SKM-1 treated with dmso at 0.1 percent for 144 hours (cell line): ENCODE measurements at regions not wholly inside any gene's neighbourhood (a gene's known extent, or its start where the extent isn't known, plus 50 kb on each side); places are given as distances from the start of the nearest gene placed in this dataset.

ENCODE experiments used
- DNase-seq: peaks from one replicate; lab custom pipeline; 2025; ENCODE audit not compliant: unreplicated experiment; lab: John Stamatoyannopoulos, UW

DNA sequence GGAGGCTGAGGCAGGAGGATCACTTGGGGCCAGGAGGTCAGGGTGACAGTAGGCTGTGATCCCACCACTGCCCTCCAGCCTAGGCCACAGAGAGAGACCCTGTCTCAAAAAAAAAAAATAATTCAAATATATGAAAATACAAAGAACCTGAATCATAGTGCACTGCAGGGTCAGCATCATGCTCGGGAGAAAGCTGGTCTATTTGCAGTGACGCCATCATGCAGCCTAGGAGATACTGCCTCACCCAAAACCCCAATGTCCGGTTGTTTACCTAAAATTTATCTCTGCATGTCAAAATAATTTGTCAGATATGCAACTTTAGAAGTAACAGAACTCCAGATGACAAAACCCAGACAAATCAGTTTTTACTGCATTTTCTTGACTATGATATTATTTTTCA lies 61.5 kb upstream of the ALKAL2 start:
- DNase-seq: no peak

DNA sequence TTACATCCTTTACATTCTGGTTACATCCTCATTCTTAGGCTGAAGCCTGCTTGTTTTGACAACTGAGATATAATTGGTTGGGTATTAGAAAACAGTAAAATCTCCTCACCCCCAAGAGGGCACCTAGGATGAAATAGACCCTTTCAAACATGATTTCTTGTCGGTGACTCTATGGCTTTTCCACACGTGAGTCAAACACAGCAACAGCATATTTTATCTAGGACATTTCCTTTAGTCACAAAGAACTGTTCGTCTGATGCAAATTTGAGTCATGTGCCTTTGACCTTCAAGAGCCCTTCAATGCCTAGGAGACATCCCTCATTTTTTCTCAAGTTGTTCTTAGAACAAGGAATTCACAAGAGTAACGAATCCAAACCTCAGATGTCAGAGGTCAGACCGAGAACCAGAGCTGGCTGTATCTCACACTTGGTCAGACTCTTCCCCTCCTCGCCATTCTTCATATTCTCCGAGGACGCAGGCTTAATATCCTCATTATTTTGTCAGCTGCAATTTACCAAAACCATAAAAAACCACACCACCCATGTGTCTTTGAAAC lies 60.5 kb upstream of the ALKAL2 start:
- no peak for DNase-seq

DNA sequence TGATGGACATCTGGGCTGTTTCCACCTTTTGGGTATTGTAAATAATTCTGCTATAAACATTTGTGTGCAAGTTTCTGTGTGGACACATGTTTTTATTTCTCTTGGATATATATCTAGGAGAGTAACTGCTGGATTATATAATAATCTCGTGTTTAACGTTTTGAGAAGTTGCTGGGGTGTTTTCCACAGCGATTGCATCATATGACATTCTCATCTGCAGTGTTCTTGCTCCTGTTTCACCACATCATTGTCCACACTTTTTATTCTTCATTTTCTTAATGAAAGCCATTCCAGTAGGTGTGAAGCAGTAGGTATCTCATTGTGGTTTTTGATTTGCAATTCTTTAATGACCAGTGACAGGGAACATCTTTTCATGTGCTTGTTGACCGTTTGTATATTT lies 56.9 kb upstream of the ALKAL2 start:
- DNase-seq: no peak

DNA sequence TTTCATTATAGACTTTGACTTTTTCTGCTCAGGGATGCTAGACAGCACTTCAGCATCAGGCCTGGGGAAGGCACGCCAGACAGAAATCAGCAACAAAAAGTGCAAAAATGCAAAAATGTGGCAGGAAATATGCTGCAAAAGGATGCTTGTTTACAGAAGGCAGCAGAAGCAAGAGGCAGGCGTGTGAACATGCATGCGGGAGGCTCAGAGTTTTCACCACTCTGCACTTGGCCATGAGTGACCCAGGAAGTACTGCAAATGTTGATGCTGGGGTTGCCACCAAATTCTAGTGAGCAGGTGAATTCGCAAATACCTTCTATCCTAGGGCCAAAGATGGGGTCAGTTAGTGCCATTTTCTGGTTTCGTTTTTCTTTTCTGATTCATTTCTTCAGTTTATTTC lies 55.5 kb upstream of the ALKAL2 start:
- DNase-seq: no peak

DNA sequence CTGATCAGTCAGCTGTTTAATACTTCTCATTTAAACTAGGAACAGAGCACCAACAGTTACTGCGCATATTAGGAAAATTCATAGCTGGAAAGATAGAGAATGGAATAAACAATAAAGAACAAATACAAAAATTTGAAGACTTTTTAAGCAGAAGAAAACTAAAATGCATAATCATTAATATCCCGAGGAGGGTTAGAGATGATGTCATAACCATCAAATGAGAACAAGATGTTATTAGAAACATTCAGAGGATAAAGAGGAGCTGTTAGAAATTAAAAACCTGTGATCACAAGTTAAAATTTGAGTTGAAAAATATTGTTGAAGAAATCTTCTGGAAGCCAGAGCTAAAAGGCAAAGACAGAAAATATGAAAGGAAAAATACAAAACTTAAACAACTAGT lies 54.0 kb upstream of the ALKAL2 start:
- no peak for DNase-seq

DNA sequence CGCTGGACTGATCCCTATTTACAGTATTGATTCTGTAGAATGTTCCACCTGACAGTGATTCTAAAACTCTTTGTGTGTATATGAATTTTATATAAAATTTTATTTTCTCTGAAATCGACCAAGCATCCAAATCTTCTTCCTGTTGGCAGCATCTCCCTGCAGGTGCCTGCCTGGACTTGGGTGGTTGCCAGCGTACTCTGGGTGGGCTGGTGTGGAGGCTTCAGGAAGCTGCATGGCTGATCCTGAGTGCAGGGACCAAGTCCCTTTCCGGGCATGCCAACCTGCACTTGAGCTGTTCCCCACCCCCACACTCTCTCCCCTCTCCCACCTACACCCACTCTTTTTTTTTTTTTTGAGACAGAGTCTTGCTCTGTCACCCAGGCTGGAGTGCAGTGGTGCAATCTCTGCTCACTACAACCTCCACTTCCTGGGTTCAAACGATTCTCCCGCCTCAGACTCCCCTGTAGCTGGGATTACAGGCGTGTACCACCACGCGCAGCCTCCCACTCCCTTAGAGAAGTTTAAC lies 53.2 kb upstream of the ALKAL2 start:
- DNase-seq: no peak
